Osteoblast (primary cell): ENCODE measurements at regions not wholly inside any gene's neighbourhood (a gene's known extent, or its start where the extent isn't known, plus 50 kb on each side); places are given as distances from the start of the nearest gene placed in this dataset.

Experiments used
- DNase-seq: peaks from one replicate; pipeline ENCODE4 v3.0.0; 2011; ENCODE audit warnings: low spot score, mixed read lengths; ENCODE audit not compliant: insufficient read length; ENCODE audit errors: missing footprints
- H2AFZ ChIP-seq: 2 replicates; pipeline ENCODE4 v1.6.0; 2011; ENCODE audit warnings: mild to moderate bottlenecking, low read length
- H3K27ac ChIP-seq: 2 replicates; pipeline ENCODE4 v1.5.1; 2011; ENCODE audit warnings: mild to moderate bottlenecking, low read depth, low read length, moderate library complexity
- H3K27me3 ChIP-seq: 2 replicates; pipeline ENCODE4 v1.6.0; 2012; ENCODE audit warnings: mild to moderate bottlenecking, control low read depth, inconsistent platforms, low read length, moderate library complexity; ENCODE audit not compliant: insufficient read depth
- H3K36me3 ChIP-seq: 2 replicates; pipeline ENCODE4 v1.5.1; 2011; ENCODE audit warnings: mild to moderate bottlenecking, low read length, control low read depth, moderate library complexity; ENCODE audit not compliant: insufficient read depth
- H3K4me1 ChIP-seq: 2 replicates; pipeline ENCODE4 v1.5.1; 2011; ENCODE audit warnings: mild to moderate bottlenecking, low read length, control low read depth, moderate library complexity; ENCODE audit not compliant: insufficient read depth
- H3K4me2 ChIP-seq: 2 replicates; pipeline ENCODE4 v1.6.0; 2011; ENCODE audit warnings: mild to moderate bottlenecking, low read length; ENCODE audit not compliant: insufficient read depth
- H3K4me3 ChIP-seq: fragments of 200-600 bp; sonication (generic); 3 replicates; pipeline ENCODE4 v1.5.1; 2012; ENCODE audit warnings: mild to moderate bottlenecking, low read length, inconsistent platforms; ENCODE audit not compliant: insufficient read depth
- H3K79me2 ChIP-seq: 2 replicates; pipeline ENCODE4 v1.6.0; 2012; ENCODE audit warnings: mild to moderate bottlenecking, low read length, control low read depth, inconsistent platforms; ENCODE audit not compliant: insufficient read depth
- H3K9me3 ChIP-seq: 2 replicates; pipeline ENCODE4 v1.5.1; 2011; ENCODE audit warnings: low read depth, low read length, control low read depth
- H4K20me1 ChIP-seq: 2 replicates; pipeline ENCODE4 v1.6.0; 2012; ENCODE audit warnings: mild to moderate bottlenecking, low read length, control low read depth; ENCODE audit not compliant: insufficient read depth
- TF ChIP-seq, protein P1 (sequence below): IDR thresholded peaks from 2 replicates; pipeline ENCODE4 v1.5.1; 2011; ENCODE audit warnings: mild to moderate bottlenecking, low read depth, low read length, moderate library complexity; ENCODE audit errors: extremely low read depth

DNA sequence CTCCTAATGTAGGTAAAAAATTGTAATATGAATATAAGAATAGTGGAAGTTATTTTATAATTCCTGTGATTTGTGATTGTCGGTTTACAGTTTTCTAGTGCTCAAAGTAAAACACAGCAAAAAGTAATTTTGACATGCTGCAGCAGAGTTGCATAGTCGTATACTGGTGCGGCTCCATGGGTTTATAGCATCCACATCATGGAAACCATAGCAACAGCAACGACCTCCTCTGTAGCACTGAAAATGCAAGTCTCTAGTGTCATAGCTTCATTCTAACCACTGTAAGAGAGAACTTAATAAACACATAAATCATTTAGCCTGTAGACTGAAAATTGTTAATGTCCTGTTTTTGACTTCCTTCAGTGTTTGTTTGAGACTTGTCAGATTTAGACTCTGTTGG, 574.3 kb downstream of the KCNH5 start:
- H3K4me1 ChIP-seq = no peaks in the 10 kb centered on the region
- H3K27me3 ChIP-seq = no peaks in the 10 kb centered on the region
- peaks cover 3% of the 10 kb centered on the region for H3K9me3 ChIP-seq
- H3K4me2 ChIP-seq = no peak overlapping the region
- no peaks in the 10 kb centered on the region for H3K79me2 ChIP-seq
- no peak for DNase-seq
- no peak overlapping the region for H2AFZ ChIP-seq
- TF ChIP-seq, protein P1, sequence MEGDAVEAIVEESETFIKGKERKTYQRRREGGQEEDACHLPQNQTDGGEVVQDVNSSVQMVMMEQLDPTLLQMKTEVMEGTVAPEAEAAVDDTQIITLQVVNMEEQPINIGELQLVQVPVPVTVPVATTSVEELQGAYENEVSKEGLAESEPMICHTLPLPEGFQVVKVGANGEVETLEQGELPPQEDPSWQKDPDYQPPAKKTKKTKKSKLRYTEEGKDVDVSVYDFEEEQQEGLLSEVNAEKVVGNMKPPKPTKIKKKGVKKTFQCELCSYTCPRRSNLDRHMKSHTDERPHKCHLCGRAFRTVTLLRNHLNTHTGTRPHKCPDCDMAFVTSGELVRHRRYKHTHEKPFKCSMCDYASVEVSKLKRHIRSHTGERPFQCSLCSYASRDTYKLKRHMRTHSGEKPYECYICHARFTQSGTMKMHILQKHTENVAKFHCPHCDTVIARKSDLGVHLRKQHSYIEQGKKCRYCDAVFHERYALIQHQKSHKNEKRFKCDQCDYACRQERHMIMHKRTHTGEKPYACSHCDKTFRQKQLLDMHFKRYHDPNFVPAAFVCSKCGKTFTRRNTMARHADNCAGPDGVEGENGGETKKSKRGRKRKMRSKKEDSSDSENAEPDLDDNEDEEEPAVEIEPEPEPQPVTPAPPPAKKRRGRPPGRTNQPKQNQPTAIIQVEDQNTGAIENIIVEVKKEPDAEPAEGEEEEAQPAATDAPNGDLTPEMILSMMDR = no peak
- no peak overlapping the region for H3K4me3 ChIP-seq
- no peaks in the 10 kb centered on the region for H4K20me1 ChIP-seq
- H3K27ac ChIP-seq = no peak overlapping the region
- no peaks in the 10 kb centered on the region for H3K36me3 ChIP-seq

GRCh38 chr14:62491146-62491545, 554.1 kb downstream of the KCNH5 start:
- no peak for DNase-seq
- H3K79me2 ChIP-seq = no peaks in the 10 kb centered on the region
- H3K27me3 ChIP-seq = no peaks in the 10 kb centered on the region
- H3K27ac ChIP-seq = no peak overlapping the region
- no peaks in the 10 kb centered on the region for H3K36me3 ChIP-seq
- no peak overlapping the region for H3K4me2 ChIP-seq
- no peaks in the 10 kb centered on the region for H3K4me1 ChIP-seq
- TF ChIP-seq, protein P1 = no peak
- H3K9me3 ChIP-seq = no peaks in the 10 kb centered on the region
- H2AFZ ChIP-seq = no peak overlapping the region
- no peak overlapping the region for H3K4me3 ChIP-seq
- no peaks in the 10 kb centered on the region for H4K20me1 ChIP-seq

- DNase-seq = no peak
- Histone ChIP-seq H3K4me2 (no peak overlapping the region), H3K4me1 (no peaks in the 10 kb centered on the region), H3K4me3 (no peak overlapping the region), H2AFZ (no peak overlapping the region), H3K27ac (no peak overlapping the region), H3K79me2 (no peaks in the 10 kb centered on the region), H3K36me3 (no peaks in the 10 kb centered on the region), H4K20me1 (no peaks in the 10 kb centered on the region), H3K9me3 (no peaks in the 10 kb centered on the region), H3K27me3 (no peaks in the 10 kb centered on the region)
- TF ChIP-seq, protein P1 = no peak
These were observed 547.5 kb downstream of the KCNH5 start for GRCh38 chr14:62497708-62498107.

GRCh38 chr14:62501021-62501750, 544.1 kb downstream of the KCNH5 start:
- Histone ChIP-seq H2AFZ (no peak overlapping the region), H3K36me3 (no peaks in the 10 kb centered on the region), H4K20me1 (no peaks in the 10 kb centered on the region), H3K27ac (no peak overlapping the region), H3K4me2 (no peak overlapping the region), H3K4me1 (no peaks in the 10 kb centered on the region), H3K9me3 (no peaks in the 10 kb centered on the region), H3K4me3 (no peak overlapping the region), H3K79me2 (no peaks in the 10 kb centered on the region), H3K27me3 (no peaks in the 10 kb centered on the region)
- no peak for DNase-seq
- TF ChIP-seq, protein P1 = no peak
